ENCODE measurements at regions not wholly inside any gene's neighbourhood (a gene's known extent, or its start where the extent isn't known, plus 50 kb on each side); places are given as distances from the start of the nearest gene placed in this dataset.
A peak's percentile ranks its signal among the peaks of the same experiment; 100 is the strongest.
"Not testable (repeated sequence)": the region's sequence is repeated elsewhere in the genome, so short reads cannot be mapped to it uniquely, and the experiment has no call there.

- DNase-seq = not testable (repeated sequence)
These were observed 141.1 kb downstream of the SLCO4C1 start for GRCh38 chr5:102154791-102155605.

DNA sequence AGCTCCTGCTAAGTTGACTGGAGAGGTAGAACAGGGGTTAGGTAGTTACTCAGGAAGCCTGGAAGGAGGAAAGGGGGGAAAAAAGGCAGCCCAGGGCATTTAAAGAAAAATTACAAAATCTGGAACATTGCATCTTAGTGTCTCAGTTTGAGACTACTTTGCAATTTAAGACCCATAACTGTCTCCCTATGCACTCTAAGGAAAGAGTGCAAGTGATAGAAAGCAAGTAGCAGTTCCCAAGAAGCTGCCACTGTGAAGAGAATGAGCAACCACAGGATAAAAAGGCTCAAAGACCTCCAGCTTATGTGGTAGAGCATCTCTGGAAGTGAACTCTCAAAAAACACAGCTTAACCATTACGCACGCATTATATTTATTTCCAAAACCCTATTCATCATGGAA, 141.8 kb downstream of the SLCO4C1 start:
- no peak for DNase-seq

- DNase-seq = no peak
These were observed 142.9 kb downstream of the SLCO4C1 start for GRCh38 chr5:102153003-102153759.

- no peak for DNase-seq
These were observed 157.1 kb downstream of the SLCO4C1 start for GRCh38 chr5:102139029-102139428.

- no peak for DNase-seq
These were observed 157.8 kb downstream of the SLCO4C1 start for GRCh38 chr5:102138243-102138653.

DNA sequence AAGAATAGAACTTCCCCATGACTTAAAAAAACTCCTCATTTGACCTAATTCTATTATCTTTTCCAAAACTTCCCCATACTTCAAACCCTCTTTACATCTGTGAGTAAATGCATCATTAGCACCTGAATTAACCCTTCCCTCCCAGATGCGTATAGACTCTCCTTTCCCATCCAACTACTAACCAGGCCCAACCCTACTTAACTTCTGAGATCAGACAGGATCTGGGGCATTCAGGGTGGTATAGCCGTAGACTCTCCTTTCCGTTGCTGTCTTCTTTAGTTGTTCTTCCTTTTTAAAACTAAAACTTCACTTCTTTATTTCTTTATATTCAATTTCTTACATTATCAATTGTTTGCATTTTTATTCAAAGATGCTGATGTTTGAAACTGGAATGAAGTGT, 165.2 kb downstream of the SLCO4C1 start:
- no peak for DNase-seq

GRCh38 chr5:102130386-102130785, 165.7 kb downstream of the SLCO4C1 start:
- DNase-seq = no peak

- peak; percentile 4 for DNase-seq
These were observed 176.8 kb downstream of the SLCO4C1 start for GRCh38 chr5:102119252-102119651.

- DNase-seq = no peak
These were observed 180.3 kb downstream of the SLCO4C1 start for GRCh38 chr5:102115736-102116135.

DNA sequence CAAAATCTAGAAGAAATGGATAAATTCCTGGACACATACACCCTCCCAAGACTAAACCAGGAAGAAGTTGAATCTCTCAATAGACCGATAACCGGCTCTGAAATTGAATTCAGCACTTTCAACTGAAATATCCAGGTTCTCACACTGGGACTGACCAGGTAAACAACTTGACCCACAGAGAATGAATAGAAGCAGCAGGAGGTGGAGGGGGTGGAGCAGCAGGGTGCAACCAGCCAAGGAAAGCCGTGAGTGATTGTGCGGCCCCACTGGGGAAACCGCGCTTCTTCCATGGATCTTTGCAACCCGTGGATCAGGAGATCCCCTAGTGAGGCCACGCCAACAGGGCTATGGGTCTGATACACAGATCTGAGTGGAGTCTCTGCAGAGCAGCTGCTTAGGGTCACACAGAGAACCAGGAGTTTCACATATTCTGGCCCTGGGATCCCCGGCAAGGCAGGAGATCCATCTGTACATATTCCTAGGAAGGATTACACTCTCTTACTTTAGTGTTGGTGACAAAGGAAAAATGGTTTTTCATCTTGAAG, 181.5 kb downstream of the SLCO4C1 start:
- no peak for DNase-seq

DNA sequence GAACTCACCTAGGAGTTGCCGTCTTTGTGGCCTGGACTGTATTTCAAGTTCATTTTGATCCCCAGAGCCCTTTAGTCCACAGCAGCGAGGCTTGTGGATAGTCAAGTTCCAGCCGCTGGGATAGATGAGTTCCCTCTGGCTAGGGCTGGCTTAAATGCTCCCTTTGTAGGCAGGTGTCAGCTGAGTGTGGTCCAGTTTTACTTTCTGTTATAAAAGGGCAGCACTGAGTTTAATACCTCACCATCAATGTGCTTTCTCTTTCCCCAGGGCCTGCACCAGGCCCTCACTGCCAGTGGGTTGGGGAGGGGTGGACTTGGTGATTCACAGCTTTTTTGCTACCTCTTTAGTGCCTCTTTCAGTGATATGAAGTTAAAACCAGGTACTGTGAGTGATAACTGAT, 188.2 kb downstream of the SLCO4C1 start:
- no peak for DNase-seq

GRCh38 chr5:102106599-102106998, 189.5 kb downstream of the SLCO4C1 start:
- DNase-seq = no peak

DNA sequence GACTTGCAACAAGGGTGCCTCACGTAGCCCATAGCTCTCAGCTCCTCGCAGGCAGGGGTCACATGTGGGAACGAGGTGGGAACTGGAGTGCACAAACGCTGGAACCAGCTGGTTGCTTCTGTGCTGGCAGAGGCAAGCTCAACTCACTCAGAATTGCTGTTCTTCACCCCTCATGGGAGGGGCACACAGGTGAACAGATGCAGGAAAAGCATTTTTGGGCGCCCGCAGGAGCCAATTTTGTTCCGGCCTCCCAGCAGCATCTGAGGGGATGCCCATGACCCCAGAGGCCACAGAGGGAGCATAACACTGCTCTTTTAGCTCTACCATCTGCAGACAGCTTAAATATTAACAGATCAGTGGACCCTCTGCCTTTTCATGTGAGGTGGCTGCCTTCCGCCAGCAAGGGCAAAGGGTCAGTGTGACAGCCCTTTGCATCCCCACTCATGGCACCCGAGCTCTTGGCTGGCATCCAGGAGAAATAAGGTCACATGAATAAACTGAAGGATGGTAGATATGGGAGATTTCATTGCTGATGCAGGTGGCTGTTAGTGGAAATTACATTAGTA, 196.2 kb downstream of the SLCO4C1 start:
- DNase-seq = no peak

DNA sequence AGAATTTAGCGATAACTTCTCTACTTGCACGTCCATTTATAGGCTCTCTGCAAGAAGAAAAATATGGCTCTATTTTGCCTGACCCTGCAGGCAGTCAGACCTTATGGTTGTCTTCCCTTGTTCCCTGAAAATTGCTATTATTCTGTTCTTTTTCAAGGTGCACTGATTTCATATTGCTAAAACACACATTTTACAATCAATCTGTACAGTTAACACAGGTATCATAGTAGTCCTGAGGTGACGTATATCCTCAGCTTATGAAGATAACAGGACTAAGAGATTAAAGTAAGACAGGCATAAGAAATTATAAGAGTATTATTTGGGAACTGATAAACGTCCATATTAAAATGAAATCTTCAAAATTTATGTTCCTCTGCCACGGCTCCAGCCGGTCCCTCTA, 197.0 kb downstream of the SLCO4C1 start:
- not testable (repeated sequence) for DNase-seq

GRCh38 chr5:102098606-102099005, 197.5 kb downstream of the SLCO4C1 start:
- not testable (repeated sequence) for DNase-seq

DNA sequence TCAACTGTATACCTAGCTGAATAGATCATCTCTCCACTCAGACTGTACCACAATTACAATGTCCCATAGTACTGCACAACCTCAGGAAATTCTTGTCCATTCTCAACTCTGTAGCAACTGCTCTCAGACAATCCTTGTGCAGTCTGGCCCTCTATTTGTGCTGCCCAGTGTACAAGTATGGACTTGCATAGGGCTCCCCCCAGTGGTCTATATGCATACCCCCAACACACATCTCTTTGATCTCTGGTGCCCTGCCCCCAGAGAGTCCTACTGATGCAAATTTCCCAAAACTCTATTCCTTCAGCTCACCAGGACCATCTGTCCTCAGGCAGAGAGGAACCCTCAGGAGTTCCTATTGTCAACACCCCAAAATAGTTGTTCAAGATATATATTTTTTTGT, 205.3 kb downstream of the SLCO4C1 start:
- DNase-seq = no peak

DNA sequence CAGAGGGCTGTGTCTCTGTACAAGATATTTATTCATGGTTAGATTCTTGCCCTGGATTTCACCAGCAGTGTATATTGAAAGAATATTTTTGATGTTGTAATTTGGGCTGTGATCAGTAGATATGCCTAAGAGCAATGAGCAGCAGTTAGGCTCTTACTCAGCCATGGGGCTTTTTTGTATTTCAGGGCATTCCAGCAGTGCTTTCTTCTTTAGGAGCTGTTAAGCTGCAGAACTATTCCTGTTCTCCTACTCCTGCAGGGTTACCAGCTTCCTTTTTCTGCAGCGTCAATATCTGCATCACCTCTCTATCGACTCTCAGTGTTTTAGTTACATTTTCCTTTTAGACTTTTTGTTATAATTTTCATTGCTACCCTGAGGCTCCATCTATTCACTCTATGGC, 206.2 kb downstream of the SLCO4C1 start:
- no peak for DNase-seq

DNA sequence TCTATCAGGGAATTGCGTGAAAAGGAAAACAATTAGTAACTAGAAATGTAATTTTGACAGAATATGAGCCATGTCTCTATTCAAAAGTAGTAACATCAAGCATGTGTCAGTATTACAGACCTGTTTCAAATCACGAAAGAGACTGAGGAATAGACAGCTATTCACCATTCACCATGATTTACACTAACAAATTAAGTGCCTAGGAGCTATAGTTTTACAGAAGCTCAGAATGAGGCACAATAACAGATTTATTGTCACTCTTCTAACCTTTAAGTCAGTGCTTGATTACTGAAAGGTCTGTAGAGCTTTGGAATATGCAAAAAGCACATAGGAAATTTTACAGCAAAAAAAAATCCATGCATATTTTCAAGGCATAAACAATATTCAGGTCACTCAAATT, 208.2 kb downstream of the SLCO4C1 start:
- DNase-seq = no peak

DNA sequence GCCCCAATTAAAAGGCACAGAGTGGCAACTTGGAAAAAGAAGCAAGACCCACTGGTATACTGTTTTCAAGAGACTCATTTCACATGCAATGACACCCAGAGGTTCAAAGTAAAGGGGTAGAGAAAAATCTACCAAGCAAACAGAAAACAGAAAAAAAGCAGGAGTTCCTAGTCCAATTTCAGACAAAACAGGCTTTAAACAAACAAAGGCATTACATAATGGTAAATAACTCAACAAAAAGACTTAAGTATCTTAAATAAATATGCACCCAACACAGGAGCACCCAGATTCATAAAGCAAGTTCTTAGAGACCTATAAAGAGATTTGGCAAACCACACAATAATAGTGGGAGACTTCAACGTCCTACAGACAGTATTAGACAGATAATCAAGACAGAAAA, 215.8 kb downstream of the SLCO4C1 start:
- no peak for DNase-seq

- DNase-seq = no peak
These were observed 218.2 kb downstream of the SLCO4C1 start for GRCh38 chr5:102077920-102078319.

DNA sequence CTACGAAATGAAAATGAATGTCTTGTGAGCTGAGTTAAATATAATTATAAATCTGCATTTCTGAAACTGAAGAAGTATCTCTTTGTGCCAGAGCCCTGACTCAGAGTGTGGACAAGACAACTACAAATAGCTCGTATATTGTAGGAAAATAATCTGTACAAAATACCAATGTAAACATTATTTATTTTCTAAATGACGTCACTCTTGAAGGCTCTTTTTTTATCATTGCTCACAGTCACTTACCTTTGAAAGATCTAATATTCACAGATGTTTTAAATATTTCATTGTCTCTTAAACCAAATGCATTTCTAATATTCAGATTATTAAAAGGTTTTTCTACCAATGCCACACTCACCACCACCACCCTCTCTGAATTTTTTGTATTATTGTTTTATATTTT, 226.1 kb downstream of the SLCO4C1 start:
- DNase-seq = no peak

DNA sequence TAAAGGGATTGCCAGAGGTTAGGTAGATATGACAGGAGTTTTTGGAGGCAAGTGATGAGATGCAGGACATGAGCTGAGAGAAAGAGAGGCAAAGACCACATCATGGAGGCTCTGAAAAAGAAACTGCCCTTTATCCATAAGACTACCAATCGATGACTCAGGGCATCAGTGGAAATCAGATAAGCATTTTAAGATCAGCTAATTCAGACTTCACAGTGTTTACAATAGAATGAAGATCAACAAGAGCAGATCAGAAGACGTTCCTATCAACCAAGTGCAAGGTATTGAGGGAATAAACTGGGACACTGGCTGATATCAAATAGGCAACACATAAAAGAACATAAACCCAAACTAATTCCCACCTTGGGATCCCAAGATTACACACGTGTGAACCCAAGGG, 227.2 kb downstream of the SLCO4C1 start:
- no peak for DNase-seq

DNA sequence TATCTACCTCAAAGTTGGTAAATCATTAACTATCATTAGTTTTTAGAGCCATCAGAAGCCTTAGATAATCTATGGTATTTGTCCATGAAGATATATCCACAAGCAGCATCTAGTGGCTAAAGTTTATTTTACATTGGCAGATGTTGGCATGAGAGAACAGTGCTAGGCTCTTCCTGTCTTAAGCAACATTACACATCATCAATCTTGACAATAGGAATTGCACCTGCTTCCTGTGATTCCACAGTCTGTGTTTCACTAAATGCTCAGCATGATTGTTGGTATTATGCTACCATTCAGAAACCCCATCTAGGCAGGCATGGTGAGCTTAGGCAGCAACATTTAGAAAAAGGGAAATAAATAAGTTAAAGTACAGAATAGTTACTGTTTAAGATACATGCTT, 246.6 kb downstream of the SLCO4C1 start:
- peak; percentile 15 for DNase-seq

DNA sequence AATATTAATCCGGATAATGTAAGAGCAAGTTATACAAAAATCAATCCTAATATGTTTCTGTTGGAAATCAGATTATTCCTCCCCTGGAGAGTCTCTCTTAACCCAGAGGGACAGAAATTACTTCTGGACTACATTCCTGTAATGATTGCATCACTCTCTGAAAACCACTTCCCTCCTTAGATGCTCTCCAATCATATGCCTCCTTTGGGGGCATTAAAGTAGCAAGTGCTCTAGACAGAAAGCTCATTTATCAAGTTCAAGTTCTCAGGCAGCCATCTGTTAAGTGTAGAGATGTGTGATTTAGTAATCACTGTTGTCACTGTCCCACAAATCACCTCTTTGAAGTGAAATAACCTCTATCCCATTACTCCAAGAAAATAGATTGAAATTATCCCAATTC, 247.1 kb downstream of the SLCO4C1 start:
- DNase-seq = no peak

Data from NCI-H1105 (cell line).